Subcutaneous abdominal adipose tissue (tissue), 5 donors: ENCODE measurements at regions not wholly inside any gene's neighbourhood (a gene's known extent, or its start where the extent isn't known, plus 50 kb on each side); places are given as distances from the start of the nearest gene placed in this dataset.

Experiments used
- H3K27ac ChIP-seq: one replicate; pipeline ENCODE4 v1.7.0; 2013; ENCODE audit warnings: low read depth, mild to moderate bottlenecking, inconsistent platforms, low read length, moderate library complexity
- H3K27me3 ChIP-seq, 5 donors: one replicate each; pipeline ENCODE4 v1.7.0; 2013; ENCODE audit warnings: low read length in 5 of 5, inconsistent platforms in 1 of 5; ENCODE audit not compliant: control insufficient read depth in 5 of 5, insufficient read depth in 4 of 5
- H3K36me3 ChIP-seq, 5 donors: one replicate each; pipeline ENCODE4 v1.7.0; 2013; ENCODE audit warnings: low read length in 5 of 5; ENCODE audit not compliant: control insufficient read depth in 5 of 5, insufficient read depth in 5 of 5
- H3K4me1 ChIP-seq, 5 donors: one replicate each; pipeline ENCODE4 v1.7.0; 2013; ENCODE audit warnings: low read length in 5 of 5, mild to moderate bottlenecking in 3 of 5, moderate library complexity in 1 of 5; ENCODE audit not compliant: control insufficient read depth in 5 of 5, insufficient read depth in 5 of 5
- H3K4me3 ChIP-seq, 5 donors: one replicate each; pipeline ENCODE4 v1.7.0; 2013; ENCODE audit warnings: low read length in 5 of 5, low read depth in 1 of 5
- H3K9ac ChIP-seq, 5 donors: one replicate each; pipeline ENCODE4 v1.7.0; 2013; ENCODE audit warnings: low read length in 5 of 5, mild to moderate bottlenecking in 4 of 5, moderate library complexity in 3 of 5
- H3K9me3 ChIP-seq, 5 donors: one replicate each; pipeline ENCODE4 v1.7.0; 2013; ENCODE audit warnings: low read length in 5 of 5; ENCODE audit not compliant: control insufficient read depth in 5 of 5
- donor health status: healthy.
- donor health status: healthy.
- donor health status: healthy.
- donor health status: healthy.
- donor health status: healthy.

DNA sequence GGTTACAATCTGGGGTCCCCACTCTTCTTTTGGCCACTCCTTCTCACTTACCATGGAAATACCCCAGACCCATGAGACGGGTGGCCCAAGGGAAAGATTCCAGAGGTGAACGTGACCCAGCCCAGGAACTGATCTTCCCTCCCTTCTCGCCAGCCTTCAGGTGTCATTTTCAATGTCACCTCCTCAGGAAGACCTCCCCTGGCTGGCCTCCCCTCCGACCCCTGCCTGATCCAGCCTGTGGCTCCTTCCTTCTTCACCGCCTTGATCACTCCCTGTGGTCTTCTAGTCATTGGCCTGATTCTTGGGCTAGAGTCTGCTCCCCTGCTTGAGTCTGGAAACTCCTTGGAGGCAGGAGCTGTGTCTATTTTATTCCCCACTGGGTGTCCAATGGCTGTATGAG is 146.1 kb downstream of the SMAD6 start:
- Histone ChIP-seq H3K27me3 (no peaks in the 10 kb centered on the region), H3K4me1 (peaks cover 5 to 42% (median 37%) of the 10 kb centered on the region in 5 donors), H3K27ac (no peak overlapping the region), H3K9ac (no peak overlapping the region), H3K36me3 (peaks cover 0 to 9% (median 5%) of the 10 kb centered on the region in 5 donors), H3K9me3 (no peaks in the 10 kb centered on the region), H3K4me3 (no peak overlapping the region)

- Histone ChIP-seq H3K27ac (no peak overlapping the region), H3K9me3 (no peaks in the 10 kb centered on the region), H3K27me3 (no peaks in the 10 kb centered on the region), H3K36me3 (peaks cover 0 to 9% (median 5%) of the 10 kb centered on the region in 5 donors), H3K9ac (no peak overlapping the region), H3K4me1 (peaks cover 5 to 37% (median 30%) of the 10 kb centered on the region in 5 donors), H3K4me3 (no peak overlapping the region)
Measured at GRCh38 chr15:66848686-66849392, 146.8 kb downstream of the SMAD6 start.

GRCh38 chr15:66849393-66849745 is 147.3 kb downstream of the SMAD6 start:
- no peak overlapping the region for H3K9ac ChIP-seq
- no peaks in the 10 kb centered on the region for H3K9me3 ChIP-seq
- H3K27ac ChIP-seq: peak overlapping the region; percentile 54
- peaks cover 0 to 6% (median 4%) of the 10 kb centered on the region in 5 donors for H3K36me3 ChIP-seq
- H3K4me3 ChIP-seq: no peak overlapping the region
- peaks cover 5 to 32% (median 25%) of the 10 kb centered on the region in 5 donors for H3K4me1 ChIP-seq
- H3K27me3 ChIP-seq: no peaks in the 10 kb centered on the region

DNA sequence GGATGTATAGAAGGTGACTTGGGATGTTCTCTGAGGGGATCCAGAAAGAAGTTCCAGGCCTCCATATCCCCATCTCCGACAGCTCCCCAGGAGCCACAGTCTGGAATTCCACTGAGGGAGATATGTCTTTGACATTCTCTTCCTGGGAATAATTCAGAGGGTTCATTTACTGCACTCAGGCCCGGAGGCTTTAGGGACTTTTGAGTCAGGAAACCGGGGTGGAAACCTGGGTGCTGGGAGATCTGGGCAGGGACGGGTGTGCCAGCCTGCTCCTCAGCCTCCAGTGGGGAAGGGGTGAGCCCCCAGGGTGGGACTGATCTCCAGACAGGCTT is 147.7 kb downstream of the SMAD6 start:
- H3K4me1 ChIP-seq: peaks cover 5 to 28% (median 25%) of the 10 kb centered on the region in 5 donors
- no peak overlapping the region for H3K9ac ChIP-seq
- H3K9me3 ChIP-seq: no peaks in the 10 kb centered on the region
- H3K4me3 ChIP-seq: no peak overlapping the region
- no peaks in the 10 kb centered on the region for H3K27me3 ChIP-seq
- peak overlapping the region; percentile 54 for H3K27ac ChIP-seq
- peaks cover 0 to 4% (median 2%) of the 10 kb centered on the region in 5 donors for H3K36me3 ChIP-seq

GRCh38 chr15:66850078-66850991 is 148.3 kb downstream of the SMAD6 start:
- Histone ChIP-seq H3K9ac (peak overlapping the region in 1 of 5 donors; percentile 19), H3K36me3 (no peaks in the 10 kb centered on the region), H3K4me1 (peaks cover 5 to 27% (median 25%) of the 10 kb centered on the region in 5 donors), H3K27ac (peak overlapping the region; percentile 54), H3K4me3 (peak overlapping the region in 2 of 5 donors; percentile 19 to 30), H3K27me3 (no peaks in the 10 kb centered on the region), H3K9me3 (no peaks in the 10 kb centered on the region)

- peak overlapping the region; percentile 23 for H3K27ac ChIP-seq
Measured at GRCh38 chr15:66850996-66851310, 148.9 kb downstream of the SMAD6 start.

GRCh38 chr15:66851311-66852063 is 149.5 kb downstream of the SMAD6 start:
- H3K27me3 ChIP-seq: no peaks in the 10 kb centered on the region
- peaks cover 5 to 27% (median 25%) of the 10 kb centered on the region in 5 donors for H3K4me1 ChIP-seq
- peak overlapping the region in 1 of 5 donors; percentile 4 for H3K4me3 ChIP-seq
- H3K9me3 ChIP-seq: no peaks in the 10 kb centered on the region
- H3K36me3 ChIP-seq: no peaks in the 10 kb centered on the region
- peak overlapping the region in 3 of 5 donors; percentile 43 to 56 (median 53) for H3K9ac ChIP-seq
- peak overlapping the region; percentile 23 for H3K27ac ChIP-seq

More at GRCh38 chr15:66850996-66851310, 148.9 kb downstream of the SMAD6 start:
- Histone ChIP-seq H3K27me3 (no peaks in the 10 kb centered on the region), H3K36me3 (no peaks in the 10 kb centered on the region), H3K4me3 (peak overlapping the region in 2 of 5 donors; percentile 19 to 30), H3K4me1 (peaks cover 5 to 27% (median 25%) of the 10 kb centered on the region in 5 donors), H3K9me3 (no peaks in the 10 kb centered on the region), H3K9ac (no peak overlapping the region)

DNA sequence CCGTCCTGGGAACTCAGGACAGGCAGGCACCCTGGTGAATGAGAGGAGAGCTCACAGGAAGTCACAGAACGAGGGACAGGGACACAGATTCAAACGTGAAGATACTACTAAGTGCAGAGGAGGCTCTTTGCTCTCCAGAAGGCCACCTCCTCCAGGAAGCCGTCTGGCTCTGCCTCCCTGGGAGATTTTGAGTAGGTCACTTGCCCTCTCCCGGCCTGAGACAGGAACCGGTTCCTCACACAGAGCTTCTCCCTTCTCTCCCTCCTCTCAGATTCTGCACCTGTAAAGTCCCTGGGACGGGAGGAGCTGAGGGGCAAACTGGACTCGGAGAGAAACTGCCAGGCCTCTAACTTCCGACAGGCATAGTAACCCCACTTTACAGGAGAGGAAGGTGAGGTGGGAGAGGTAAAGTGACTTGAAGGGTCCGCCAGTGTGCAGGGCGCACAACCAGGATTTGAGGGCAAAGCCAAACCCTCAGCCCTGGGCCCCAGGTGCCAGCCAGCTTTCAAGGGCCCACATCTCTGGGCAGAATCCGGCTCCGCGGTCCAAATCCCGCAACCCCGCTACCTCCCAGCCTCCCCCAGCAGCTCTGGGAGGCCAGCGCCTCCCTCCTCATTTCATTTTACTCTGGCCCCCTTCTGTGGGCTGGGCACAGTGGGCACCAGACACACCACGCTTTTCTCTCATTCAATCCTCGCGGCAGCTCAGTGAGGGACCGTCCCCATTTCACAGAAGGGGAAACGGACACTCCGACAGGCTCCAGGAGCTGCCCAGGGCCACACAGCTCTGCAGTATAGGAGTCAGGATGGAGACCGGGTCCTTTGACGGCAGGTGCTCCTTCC is 150.2 kb downstream of the SMAD6 start:
- Histone ChIP-seq H3K27ac (peak overlapping the region; percentile 23), H3K4me3 (no peak overlapping the region), H3K9ac (peak overlapping the region in 2 of 5 donors; percentile 43 to 56), H3K4me1 (peaks cover 5 to 27% (median 25%) of the 10 kb centered on the region in 5 donors), H3K27me3 (no peaks in the 10 kb centered on the region), H3K9me3 (no peaks in the 10 kb centered on the region), H3K36me3 (no peaks in the 10 kb centered on the region)
